ENCODE measurements at regions not wholly inside any gene's neighbourhood (a gene's known extent, or its start where the extent isn't known, plus 50 kb on each side); places are given as distances from the start of the nearest gene placed in this dataset.
A peak's percentile ranks its signal among the peaks of the same experiment; 100 is the strongest.
"Not testable (repeated sequence)": the region's sequence is repeated elsewhere in the genome, so short reads cannot be mapped to it uniquely, and the experiment has no call there.

DNA sequence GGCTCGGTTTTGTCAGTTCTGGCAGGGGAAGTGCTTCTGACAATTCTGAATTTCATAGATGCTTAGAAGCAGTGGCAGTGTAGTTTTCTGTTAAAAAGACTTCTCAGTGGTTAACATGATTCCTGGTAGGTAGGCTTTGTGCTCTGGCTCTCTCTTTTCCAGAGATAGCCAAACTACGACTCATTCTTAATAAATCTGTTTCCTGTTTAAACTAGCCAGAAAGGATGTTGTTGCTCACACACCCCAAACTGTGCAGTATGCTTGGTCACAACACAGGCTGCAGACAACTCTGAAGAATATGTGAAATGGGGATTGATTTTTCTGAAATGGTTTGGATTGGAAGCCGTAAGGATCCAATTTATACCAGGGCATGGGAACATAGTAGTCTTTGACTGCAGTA is 711.5 kb downstream of the PCDH17 start:
- no peak overlapping the region for H3K27ac ChIP-seq (ENCODE audit: insufficient read length, low read depth, low read length)
- no peak for DNase-seq
- no peak overlapping the region for H2BK15ac ChIP-seq (ENCODE audit: low read depth, low read length)
- H3K18ac ChIP-seq (ENCODE audit: insufficient read length, low read depth, low read length): no peak overlapping the region
- no peak overlapping the region for H2BK5ac ChIP-seq (ENCODE audit: insufficient read length, low read length)
- Mint-ChIP-seq H3K4me1 (peaks cover 3 to 5% of the 10 kb centered on the region in 2 experiments; a peak in 1 of 4 replicates), H3K9me3 (no peaks in the 10 kb centered on the region; a peak in 1 of 5 replicates), H3K36me3 (ENCODE audit: insufficient read depth in 1 of 3, low read depth in 3 of 3) (no peaks in the 10 kb centered on the region), H3K27me3 (ENCODE audit: low read depth) (no peaks in the 10 kb centered on the region), H3K27ac (no peak overlapping the region), H3K4me3 (no peak overlapping the region)
- H3T11ph ChIP-seq (ENCODE audit: low read length): no peak overlapping the region
- no peaks in the 10 kb centered on the region for H3K79me1 ChIP-seq (ENCODE audit: insufficient read depth, low read depth, low read length, poor library complexity, severe bottlenecking)
- no peaks in the 10 kb centered on the region for H3K23me2 ChIP-seq (ENCODE audit: insufficient read length, low read depth, low read length, poor library complexity, severe bottlenecking)
- no peak overlapping the region for H3K4me2 ChIP-seq (ENCODE audit: insufficient read depth, insufficient read length, low read length)
- H3K79me2 ChIP-seq (ENCODE audit: insufficient read depth, low read length): no peaks in the 10 kb centered on the region
- H3K23ac ChIP-seq (ENCODE audit: insufficient read length, low read depth, low read length): no peak overlapping the region
- H2AFZ ChIP-seq (ENCODE audit: low read length): peak overlapping the region; percentile 62
- no peak overlapping the region for H3K14ac ChIP-seq (ENCODE audit: insufficient read depth, low read length)
- H4K8ac ChIP-seq (replicated peaks; ENCODE audit: insufficient read length, low read depth, low read length): no peak overlapping the region
- H3K27me3 ChIP-seq (ENCODE audit: insufficient read depth, low read length): no peaks in the 10 kb centered on the region
- H3K56ac ChIP-seq (ENCODE audit: insufficient read length, low read depth, low read length): no peak overlapping the region
- no peak overlapping the region for H4K5ac ChIP-seq (ENCODE audit: insufficient read length, low read depth, low read length)
- no peak overlapping the region for H2BK12ac ChIP-seq (ENCODE audit: insufficient read length, low read depth, low read length)
- H2AK5ac ChIP-seq (ENCODE audit: insufficient read length, low read length): no peak overlapping the region
- no peak overlapping the region for H3K4ac ChIP-seq (ENCODE audit: low read depth, low read length)
- no CpG with 5 or more reads among the region's 3 CpGs for WGBS (ENCODE audit: extremely low coverage, insufficient read length, low lambda C conversion rate)
- H4K91ac ChIP-seq (ENCODE audit: insufficient read length, low read depth, low read length): no peak overlapping the region
- H4K20me1 ChIP-seq (ENCODE audit: control insufficient read depth, insufficient read depth, insufficient read length): no peaks in the 10 kb centered on the region
- TF ChIP-seq, protein P1, sequence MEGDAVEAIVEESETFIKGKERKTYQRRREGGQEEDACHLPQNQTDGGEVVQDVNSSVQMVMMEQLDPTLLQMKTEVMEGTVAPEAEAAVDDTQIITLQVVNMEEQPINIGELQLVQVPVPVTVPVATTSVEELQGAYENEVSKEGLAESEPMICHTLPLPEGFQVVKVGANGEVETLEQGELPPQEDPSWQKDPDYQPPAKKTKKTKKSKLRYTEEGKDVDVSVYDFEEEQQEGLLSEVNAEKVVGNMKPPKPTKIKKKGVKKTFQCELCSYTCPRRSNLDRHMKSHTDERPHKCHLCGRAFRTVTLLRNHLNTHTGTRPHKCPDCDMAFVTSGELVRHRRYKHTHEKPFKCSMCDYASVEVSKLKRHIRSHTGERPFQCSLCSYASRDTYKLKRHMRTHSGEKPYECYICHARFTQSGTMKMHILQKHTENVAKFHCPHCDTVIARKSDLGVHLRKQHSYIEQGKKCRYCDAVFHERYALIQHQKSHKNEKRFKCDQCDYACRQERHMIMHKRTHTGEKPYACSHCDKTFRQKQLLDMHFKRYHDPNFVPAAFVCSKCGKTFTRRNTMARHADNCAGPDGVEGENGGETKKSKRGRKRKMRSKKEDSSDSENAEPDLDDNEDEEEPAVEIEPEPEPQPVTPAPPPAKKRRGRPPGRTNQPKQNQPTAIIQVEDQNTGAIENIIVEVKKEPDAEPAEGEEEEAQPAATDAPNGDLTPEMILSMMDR (conservative IDR thresholded peaks at IDR 0.05): no peak
- no peak overlapping the region for H2BK20ac ChIP-seq (ENCODE audit: low read depth, low read length, poor library complexity, severe bottlenecking)
- H3K9me3 ChIP-seq (ENCODE audit: control insufficient read depth, low read depth, low read length): no peaks in the 10 kb centered on the region
- H3K4me1 ChIP-seq (ENCODE audit: insufficient read depth, low read length): no peaks in the 10 kb centered on the region; the same call in 1 of the 2 replicates
- no peak overlapping the region for H3K9ac ChIP-seq (ENCODE audit: extremely low read depth, insufficient read length, low read length)
- no peak overlapping the region for H2BK120ac ChIP-seq (ENCODE audit: low read depth, low read length, poor library complexity, severe bottlenecking)

DNA sequence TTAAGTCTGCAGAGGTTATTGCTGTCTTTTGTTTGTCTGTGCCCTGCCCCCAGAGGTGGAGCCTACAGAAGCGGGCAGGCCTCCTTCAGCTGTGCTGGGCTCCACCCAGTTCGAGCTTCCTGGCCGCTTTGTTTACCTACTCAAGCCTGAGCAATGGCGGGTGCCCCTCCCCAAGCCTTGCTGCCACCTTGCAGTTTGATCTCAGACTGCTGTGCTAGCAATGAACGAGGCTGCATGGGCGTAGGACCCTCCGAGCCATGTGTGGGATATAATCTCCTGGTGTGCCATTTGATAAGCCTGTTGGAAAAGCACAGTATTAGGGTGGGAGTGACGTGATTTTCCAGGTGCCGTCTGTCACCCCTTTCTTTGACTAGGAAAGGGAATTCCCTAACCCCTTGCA is 720.6 kb downstream of the PCDH17 start:
- H3K27me3 Mint-ChIP-seq (ENCODE audit: low read depth); H3K4me3 Mint-ChIP-seq: not testable (repeated sequence)
- no CpG with 5 or more reads among the region's 9 CpGs for WGBS (ENCODE audit: extremely low coverage, insufficient read length, low lambda C conversion rate)

More for the DNA sequence above, 720.6 kb downstream of the PCDH17 start:
- H3K23me2 ChIP-seq (ENCODE audit: insufficient read length, low read depth, low read length, poor library complexity, severe bottlenecking); H2BK120ac ChIP-seq (ENCODE audit: low read depth, low read length, poor library complexity, severe bottlenecking); H3K9me3 ChIP-seq (ENCODE audit: control insufficient read depth, low read depth, low read length); H4K8ac ChIP-seq (replicated peaks; ENCODE audit: insufficient read length, low read depth, low read length); H3K27me3 ChIP-seq (ENCODE audit: insufficient read depth, low read length); H3K18ac ChIP-seq (ENCODE audit: insufficient read length, low read depth, low read length); H2BK12ac ChIP-seq (ENCODE audit: insufficient read length, low read depth, low read length); H3K56ac ChIP-seq (ENCODE audit: insufficient read length, low read depth, low read length); H3T11ph ChIP-seq (ENCODE audit: low read length); H3K27ac ChIP-seq (ENCODE audit: insufficient read length, low read depth, low read length); H4K5ac ChIP-seq (ENCODE audit: insufficient read length, low read depth, low read length); H3K4me1 Mint-ChIP-seq; H3K27ac Mint-ChIP-seq; H2AFZ ChIP-seq (ENCODE audit: low read length); H2BK20ac ChIP-seq (ENCODE audit: low read depth, low read length, poor library complexity, severe bottlenecking); H2AK5ac ChIP-seq (ENCODE audit: insufficient read length, low read length); H3K4me1 ChIP-seq (ENCODE audit: insufficient read depth, low read length); H2BK5ac ChIP-seq (ENCODE audit: insufficient read length, low read length); H3K79me2 ChIP-seq (ENCODE audit: insufficient read depth, low read length); H3K9ac ChIP-seq (ENCODE audit: extremely low read depth, insufficient read length, low read length); H3K14ac ChIP-seq (ENCODE audit: insufficient read depth, low read length); H2BK15ac ChIP-seq (ENCODE audit: low read depth, low read length); H3K4ac ChIP-seq (ENCODE audit: low read depth, low read length); H4K91ac ChIP-seq (ENCODE audit: insufficient read length, low read depth, low read length); H4K20me1 ChIP-seq (ENCODE audit: control insufficient read depth, insufficient read depth, insufficient read length); H3K23ac ChIP-seq (ENCODE audit: insufficient read length, low read depth, low read length); DNase-seq; H3K4me2 ChIP-seq (ENCODE audit: insufficient read depth, insufficient read length, low read length); H3K79me1 ChIP-seq (ENCODE audit: insufficient read depth, low read depth, low read length, poor library complexity, severe bottlenecking): not testable (repeated sequence)
- peaks cover 40 to 44% of the 10 kb centered on the region in 2 experiments for H3K9me3 Mint-ChIP-seq
- H3K36me3 Mint-ChIP-seq (ENCODE audit: insufficient read depth in 1 of 3, low read depth in 3 of 3): peaks cover 16 to 46% (median 20%) of the 10 kb centered on the region in 3 experiments
